ENCODE measurements at regions not wholly inside any gene's neighbourhood (a gene's known extent, or its start where the extent isn't known, plus 50 kb on each side); places are given as distances from the start of the nearest gene placed in this dataset.

GRCh38 chr2:60054571-60055340 lies 498.7 kb downstream of the BCL11A start:
- Histone ChIP-seq H3K4me3 (ENCODE audit: low read length) (no peak overlapping the region), H3K36me3 (replicated peaks; ENCODE audit: insufficient read depth, low read length) (no peaks in the 10 kb centered on the region), H3K4me1 (ENCODE audit: low read length) (no peaks in the 10 kb centered on the region), H3K9ac (ENCODE audit: low read length) (no peak overlapping the region), H3K27me3 (replicated peaks; ENCODE audit: insufficient read depth, low read length) (no peaks in the 10 kb centered on the region), H3K9me3 (replicated peaks; ENCODE audit: insufficient read depth, low read length) (no peaks in the 10 kb centered on the region), H4K20me1 (ENCODE audit: insufficient read depth, low read length) (no peaks in the 10 kb centered on the region), H2AFZ (ENCODE audit: low read length) (no peak overlapping the region), H3K27ac (ENCODE audit: low read length) (no peak overlapping the region), H3F3A (ENCODE audit: insufficient read depth, low read length) (no peaks in the 10 kb centered on the region), H3K79me2 (ENCODE audit: low read length) (no peaks in the 10 kb centered on the region), H3K9me2 (replicated peaks; ENCODE audit: insufficient read depth, low read length) (no peaks in the 10 kb centered on the region), H3K4me2 (ENCODE audit: low read depth, low read length) (no peak overlapping the region)
- TF ChIP-seq EZH2phosphoT487 (IDR thresholded peaks at IDR 0.05; ENCODE audit: low read length), result no peak
- TF ChIP-seq EZH2 (optimal IDR thresholded peaks at IDR 0.05; ENCODE audit: low read depth, low read length), result no peak
- TF ChIP-seq, protein P1, sequence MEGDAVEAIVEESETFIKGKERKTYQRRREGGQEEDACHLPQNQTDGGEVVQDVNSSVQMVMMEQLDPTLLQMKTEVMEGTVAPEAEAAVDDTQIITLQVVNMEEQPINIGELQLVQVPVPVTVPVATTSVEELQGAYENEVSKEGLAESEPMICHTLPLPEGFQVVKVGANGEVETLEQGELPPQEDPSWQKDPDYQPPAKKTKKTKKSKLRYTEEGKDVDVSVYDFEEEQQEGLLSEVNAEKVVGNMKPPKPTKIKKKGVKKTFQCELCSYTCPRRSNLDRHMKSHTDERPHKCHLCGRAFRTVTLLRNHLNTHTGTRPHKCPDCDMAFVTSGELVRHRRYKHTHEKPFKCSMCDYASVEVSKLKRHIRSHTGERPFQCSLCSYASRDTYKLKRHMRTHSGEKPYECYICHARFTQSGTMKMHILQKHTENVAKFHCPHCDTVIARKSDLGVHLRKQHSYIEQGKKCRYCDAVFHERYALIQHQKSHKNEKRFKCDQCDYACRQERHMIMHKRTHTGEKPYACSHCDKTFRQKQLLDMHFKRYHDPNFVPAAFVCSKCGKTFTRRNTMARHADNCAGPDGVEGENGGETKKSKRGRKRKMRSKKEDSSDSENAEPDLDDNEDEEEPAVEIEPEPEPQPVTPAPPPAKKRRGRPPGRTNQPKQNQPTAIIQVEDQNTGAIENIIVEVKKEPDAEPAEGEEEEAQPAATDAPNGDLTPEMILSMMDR (IDR thresholded peaks at IDR 0.05; ENCODE audit: low read length), result no peak
- DNase-seq, result no peak

GRCh38 chr2:60053791-60054190 lies 499.7 kb downstream of the BCL11A start:
- Histone ChIP-seq H3K36me3 (replicated peaks; ENCODE audit: insufficient read depth, low read length) (no peaks in the 10 kb centered on the region), H3K9me3 (replicated peaks; ENCODE audit: insufficient read depth, low read length) (no peaks in the 10 kb centered on the region), H3K4me1 (ENCODE audit: low read length) (no peaks in the 10 kb centered on the region), H3K27ac (ENCODE audit: low read length) (no peak overlapping the region), H3K79me2 (ENCODE audit: low read length) (no peaks in the 10 kb centered on the region), H3K4me2 (ENCODE audit: low read depth, low read length) (no peak overlapping the region), H3K4me3 (ENCODE audit: low read length) (no peak overlapping the region), H2AFZ (ENCODE audit: low read length) (no peak overlapping the region), H4K20me1 (ENCODE audit: insufficient read depth, low read length) (no peaks in the 10 kb centered on the region), H3K9ac (ENCODE audit: low read length) (no peak overlapping the region), H3K27me3 (replicated peaks; ENCODE audit: insufficient read depth, low read length) (no peaks in the 10 kb centered on the region), H3F3A (ENCODE audit: insufficient read depth, low read length) (no peaks in the 10 kb centered on the region), H3K9me2 (replicated peaks; ENCODE audit: insufficient read depth, low read length) (no peaks in the 10 kb centered on the region)
- DNase-seq, result no peak
- no peak for TF ChIP-seq EZH2phosphoT487 (IDR thresholded peaks at IDR 0.05; ENCODE audit: low read length)
- no peak for TF ChIP-seq EZH2 (optimal IDR thresholded peaks at IDR 0.05; ENCODE audit: low read depth, low read length)
- TF ChIP-seq, protein P1 (IDR thresholded peaks at IDR 0.05; ENCODE audit: low read length), result no peak

DNA sequence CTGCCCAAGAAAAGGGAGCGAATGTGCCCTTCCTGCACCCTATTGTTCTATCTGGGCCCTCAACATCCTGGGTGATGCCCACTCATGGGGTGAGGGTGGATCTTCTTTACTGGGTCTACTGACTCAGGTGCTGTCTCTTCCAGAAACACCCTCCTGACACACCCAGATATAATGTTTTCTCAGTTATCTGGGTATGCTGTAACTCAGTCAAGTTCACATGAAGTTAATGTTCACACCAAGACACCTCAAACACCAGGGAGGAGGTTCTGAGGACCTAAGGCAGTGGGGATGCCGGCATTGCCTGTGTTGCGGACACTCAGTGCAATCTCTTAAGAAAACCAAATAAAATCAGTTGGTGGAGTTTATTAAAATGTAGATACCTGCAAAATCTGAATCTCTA lies 500.9 kb downstream of the BCL11A start:
- no peak for TF ChIP-seq EZH2phosphoT487 (IDR thresholded peaks at IDR 0.05; ENCODE audit: low read length)
- TF ChIP-seq, protein P1 (IDR thresholded peaks at IDR 0.05; ENCODE audit: low read length), result no peak
- no peaks in the 10 kb centered on the region for H3K9me2 ChIP-seq (replicated peaks; ENCODE audit: insufficient read depth, low read length)
- no peaks in the 10 kb centered on the region for H3K9me3 ChIP-seq (replicated peaks; ENCODE audit: insufficient read depth, low read length)
- H3K4me1 ChIP-seq (ENCODE audit: low read length), result no peaks in the 10 kb centered on the region
- no peaks in the 10 kb centered on the region for H3K36me3 ChIP-seq (replicated peaks; ENCODE audit: insufficient read depth, low read length)
- H3F3A ChIP-seq (ENCODE audit: insufficient read depth, low read length), result no peaks in the 10 kb centered on the region
- H2AFZ ChIP-seq (ENCODE audit: low read length), result no peak overlapping the region
- no peak overlapping the region for H3K4me2 ChIP-seq (ENCODE audit: low read depth, low read length)
- no peak for DNase-seq
- H3K9ac ChIP-seq (ENCODE audit: low read length), result no peak overlapping the region
- no peaks in the 10 kb centered on the region for H4K20me1 ChIP-seq (ENCODE audit: insufficient read depth, low read length)
- no peaks in the 10 kb centered on the region for H3K27me3 ChIP-seq (replicated peaks; ENCODE audit: insufficient read depth, low read length)
- no peaks in the 10 kb centered on the region for H3K79me2 ChIP-seq (ENCODE audit: low read length)
- no peak overlapping the region for H3K27ac ChIP-seq (ENCODE audit: low read length)
- H3K4me3 ChIP-seq (ENCODE audit: low read length), result no peak overlapping the region

All from MM.1S (cell line).